GM21447 (cell line): ENCODE measurements at regions not wholly inside any gene's neighbourhood (a gene's known extent, or its start where the extent isn't known, plus 50 kb on each side); places are given as distances from the start of the nearest gene placed in this dataset.
"Not testable (repeated sequence)": the region's sequence is repeated elsewhere in the genome, so short reads cannot be mapped to it uniquely, and the experiment has no call there.

Experiments used
- ATAC-seq: cut with Tn5 transposase; IDR thresholded peaks from one replicate; pipeline ENCODE4 v1.9.1; 2021; ENCODE audit not compliant: unreplicated experiment

- not testable (repeated sequence) for ATAC-seq
Observed at GRCh38 chr13:90341348-90341747, 1006.1 kb upstream of the MIR17HG start.

GRCh38 chr13:90348477-90349136 is 998.9 kb upstream of the MIR17HG start:
- not testable (repeated sequence) for ATAC-seq

- ATAC-seq: no peak
Observed at GRCh38 chr13:90352763-90353162, 994.7 kb upstream of the MIR17HG start.

GRCh38 chr13:90355162-90355751 is 992.2 kb upstream of the MIR17HG start:
- ATAC-seq: no peak

GRCh38 chr13:90360785-90361184 is 986.7 kb upstream of the MIR17HG start:
- no peak for ATAC-seq

- no peak for ATAC-seq
Observed at GRCh38 chr13:90362707-90363106, 984.8 kb upstream of the MIR17HG start.

- no peak for ATAC-seq
Observed at GRCh38 chr13:90365130-90365529, 982.4 kb upstream of the MIR17HG start.

- no peak for ATAC-seq
Observed at GRCh38 chr13:90374168-90374567, 973.3 kb upstream of the MIR17HG start.

GRCh38 chr13:90375851-90376250 is 971.6 kb upstream of the MIR17HG start:
- no peak for ATAC-seq

- ATAC-seq: no peak
Observed at GRCh38 chr13:90382425-90382824, 965.1 kb upstream of the MIR17HG start.

- ATAC-seq: no peak
Observed at GRCh38 chr13:90385781-90386489, 961.6 kb upstream of the MIR17HG start.

GRCh38 chr13:90388887-90389452 is 958.5 kb upstream of the MIR17HG start:
- no peak for ATAC-seq

GRCh38 chr13:90389537-90389936 is 958.0 kb upstream of the MIR17HG start:
- no peak for ATAC-seq

GRCh38 chr13:90393408-90393807 is 954.1 kb upstream of the MIR17HG start:
- no peak for ATAC-seq

- ATAC-seq: no peak
Observed at GRCh38 chr13:90395348-90395747, 952.1 kb upstream of the MIR17HG start.

GRCh38 chr13:90395846-90396245 is 951.6 kb upstream of the MIR17HG start:
- ATAC-seq: no peak

- no peak for ATAC-seq
Observed at GRCh38 chr13:90396266-90396665, 951.2 kb upstream of the MIR17HG start.

- ATAC-seq: no peak
Observed at GRCh38 chr13:90397503-90397902, 950.0 kb upstream of the MIR17HG start.

- no peak for ATAC-seq
Observed at GRCh38 chr13:90400372-90400771, 947.1 kb upstream of the MIR17HG start.

- no peak for ATAC-seq
Observed at GRCh38 chr13:90401150-90401549, 946.3 kb upstream of the MIR17HG start.

GRCh38 chr13:90402102-90402501 is 945.4 kb upstream of the MIR17HG start:
- no peak for ATAC-seq

- no peak for ATAC-seq
Observed at GRCh38 chr13:90402613-90403012, 944.9 kb upstream of the MIR17HG start.
